GM23338 (cell line): ENCODE measurements at regions not wholly inside any gene's neighbourhood (a gene's known extent, or its start where the extent isn't known, plus 50 kb on each side); places are given as distances from the start of the nearest gene placed in this dataset.

ENCODE experiments used
- CREB1 ChIP-seq: fragments of 250-450 bp; sonication (Bioruptor Pico); IDR thresholded peaks from 2 replicates; pipeline ENCODE4 v1.5.0; 2020; ENCODE audit warnings: low read depth, mild to moderate bottlenecking, moderate library complexity
- EZH2phosphoT487 ChIP-seq: fragments of 200-600 bp; sonication (generic); IDR thresholded peaks from one replicate; pipeline ENCODE4 v1.8.1; 2018; ENCODE audit warnings: antibody characterized with exemption; ENCODE audit not compliant: unreplicated experiment
- REST ChIP-seq: IDR thresholded peaks from one replicate; pipeline ENCODE4 v1.6.1; 2018; ENCODE audit warnings: antibody characterized with exemption; ENCODE audit not compliant: unreplicated experiment
- TF ChIP-seq, protein P1 (sequence below), 2 experiments: fragments of 200-600 bp in 1 of 2; sonication (generic) in 1 of 2; conservative IDR thresholded peaks; 2 replicates each; pipeline versions ENCODE4 v1.5.1 to v1.6.1; 2016 to 2017; ENCODE audit warnings: antibody characterized with exemption in 2 of 2, low read depth in 2 of 2, mild to moderate bottlenecking in 2 of 2, moderate library complexity in 1 of 2

- TF ChIP-seq, protein P1, sequence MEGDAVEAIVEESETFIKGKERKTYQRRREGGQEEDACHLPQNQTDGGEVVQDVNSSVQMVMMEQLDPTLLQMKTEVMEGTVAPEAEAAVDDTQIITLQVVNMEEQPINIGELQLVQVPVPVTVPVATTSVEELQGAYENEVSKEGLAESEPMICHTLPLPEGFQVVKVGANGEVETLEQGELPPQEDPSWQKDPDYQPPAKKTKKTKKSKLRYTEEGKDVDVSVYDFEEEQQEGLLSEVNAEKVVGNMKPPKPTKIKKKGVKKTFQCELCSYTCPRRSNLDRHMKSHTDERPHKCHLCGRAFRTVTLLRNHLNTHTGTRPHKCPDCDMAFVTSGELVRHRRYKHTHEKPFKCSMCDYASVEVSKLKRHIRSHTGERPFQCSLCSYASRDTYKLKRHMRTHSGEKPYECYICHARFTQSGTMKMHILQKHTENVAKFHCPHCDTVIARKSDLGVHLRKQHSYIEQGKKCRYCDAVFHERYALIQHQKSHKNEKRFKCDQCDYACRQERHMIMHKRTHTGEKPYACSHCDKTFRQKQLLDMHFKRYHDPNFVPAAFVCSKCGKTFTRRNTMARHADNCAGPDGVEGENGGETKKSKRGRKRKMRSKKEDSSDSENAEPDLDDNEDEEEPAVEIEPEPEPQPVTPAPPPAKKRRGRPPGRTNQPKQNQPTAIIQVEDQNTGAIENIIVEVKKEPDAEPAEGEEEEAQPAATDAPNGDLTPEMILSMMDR (conservative IDR thresholded peaks at IDR 0.05; ENCODE audit: low read depth in 2 of 2): no peak
- no peak for TF ChIP-seq EZH2phosphoT487
- no peak for TF ChIP-seq REST
- no peak for TF ChIP-seq CREB1 (CRISPR knock-in tag)
These were observed 224.8 kb downstream of the ASCL1 start for GRCh38 chr12:103182299-103182698.
